GM20000 (cell line): ENCODE measurements at regions not wholly inside any gene's neighbourhood (a gene's known extent, or its start where the extent isn't known, plus 50 kb on each side); places are given as distances from the start of the nearest gene placed in this dataset.

Experiments used
- DNase-seq: peaks from one replicate; pipeline ENCODE4 v3.0.0; 2012; ENCODE audit warnings: low spot score
- TF ChIP-seq, protein P1 (sequence below): IDR thresholded peaks from 2 replicates; pipeline ENCODE4 v1.5.1; 2012; ENCODE audit warnings: mild to moderate bottlenecking, control low read depth; ENCODE audit errors: extremely low read depth, missing control alignments

DNA sequence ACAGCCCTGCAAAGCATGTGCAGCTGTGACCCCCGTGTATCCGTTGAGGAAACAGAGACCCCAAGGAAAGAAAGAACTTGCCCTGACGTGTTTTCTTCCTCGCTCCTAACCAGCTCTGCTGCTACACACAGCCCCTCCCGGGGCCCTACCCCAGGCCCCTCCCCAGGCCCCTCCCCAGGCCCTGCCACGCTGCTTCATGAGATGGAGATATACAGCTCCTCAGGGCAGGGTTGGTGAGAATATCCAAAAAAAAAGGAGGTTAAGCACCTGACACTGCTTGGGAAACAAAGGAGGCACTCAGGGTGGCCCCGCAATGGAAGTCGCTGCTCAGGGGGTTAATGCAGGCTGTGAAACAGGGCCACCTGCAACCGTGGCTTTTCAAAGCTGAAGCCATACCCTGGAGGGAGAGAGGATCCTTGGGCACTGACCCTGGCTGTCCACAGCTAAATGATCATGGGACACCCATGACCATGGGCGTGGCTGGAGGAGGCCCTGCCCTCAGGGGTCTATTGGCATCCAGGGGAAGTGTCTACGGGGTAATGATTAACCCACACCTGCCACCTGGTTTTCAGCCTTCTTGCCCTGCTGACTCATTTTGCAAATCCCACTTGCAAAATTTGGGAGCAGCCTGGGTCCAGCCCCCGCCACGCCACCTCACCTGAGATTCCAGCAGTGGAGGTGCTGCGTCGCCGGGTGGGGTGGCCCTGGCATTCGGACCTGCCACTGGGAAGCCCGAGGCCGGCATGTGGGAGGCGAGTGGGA is 112.1 kb upstream of the ANO1 start:
- TF ChIP-seq, protein P1, sequence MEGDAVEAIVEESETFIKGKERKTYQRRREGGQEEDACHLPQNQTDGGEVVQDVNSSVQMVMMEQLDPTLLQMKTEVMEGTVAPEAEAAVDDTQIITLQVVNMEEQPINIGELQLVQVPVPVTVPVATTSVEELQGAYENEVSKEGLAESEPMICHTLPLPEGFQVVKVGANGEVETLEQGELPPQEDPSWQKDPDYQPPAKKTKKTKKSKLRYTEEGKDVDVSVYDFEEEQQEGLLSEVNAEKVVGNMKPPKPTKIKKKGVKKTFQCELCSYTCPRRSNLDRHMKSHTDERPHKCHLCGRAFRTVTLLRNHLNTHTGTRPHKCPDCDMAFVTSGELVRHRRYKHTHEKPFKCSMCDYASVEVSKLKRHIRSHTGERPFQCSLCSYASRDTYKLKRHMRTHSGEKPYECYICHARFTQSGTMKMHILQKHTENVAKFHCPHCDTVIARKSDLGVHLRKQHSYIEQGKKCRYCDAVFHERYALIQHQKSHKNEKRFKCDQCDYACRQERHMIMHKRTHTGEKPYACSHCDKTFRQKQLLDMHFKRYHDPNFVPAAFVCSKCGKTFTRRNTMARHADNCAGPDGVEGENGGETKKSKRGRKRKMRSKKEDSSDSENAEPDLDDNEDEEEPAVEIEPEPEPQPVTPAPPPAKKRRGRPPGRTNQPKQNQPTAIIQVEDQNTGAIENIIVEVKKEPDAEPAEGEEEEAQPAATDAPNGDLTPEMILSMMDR: no peak
- no peak for DNase-seq

DNA sequence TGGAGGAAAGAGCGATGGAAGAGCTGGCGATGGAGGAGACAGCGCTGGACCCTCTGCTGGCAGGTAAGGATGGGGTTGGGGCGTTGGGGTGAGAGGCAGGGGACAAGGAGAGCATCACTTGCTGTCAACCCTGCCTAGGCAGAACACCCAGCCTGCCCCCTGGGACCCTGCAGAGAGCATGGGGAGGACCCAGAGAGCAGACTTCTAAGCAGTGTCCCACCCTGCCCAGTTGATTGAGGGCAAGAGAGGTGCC is 111.6 kb upstream of the ANO1 start:
- no peak for DNase-seq
- TF ChIP-seq, protein P1: no peak

- DNase-seq: no peak
- TF ChIP-seq, protein P1: no peak
Measured at GRCh38 chr11:69966910-69967483, 111.1 kb upstream of the ANO1 start.

GRCh38 chr11:69967484-69967883 is 110.6 kb upstream of the ANO1 start:
- TF ChIP-seq, protein P1: no peak
- no peak for DNase-seq

DNA sequence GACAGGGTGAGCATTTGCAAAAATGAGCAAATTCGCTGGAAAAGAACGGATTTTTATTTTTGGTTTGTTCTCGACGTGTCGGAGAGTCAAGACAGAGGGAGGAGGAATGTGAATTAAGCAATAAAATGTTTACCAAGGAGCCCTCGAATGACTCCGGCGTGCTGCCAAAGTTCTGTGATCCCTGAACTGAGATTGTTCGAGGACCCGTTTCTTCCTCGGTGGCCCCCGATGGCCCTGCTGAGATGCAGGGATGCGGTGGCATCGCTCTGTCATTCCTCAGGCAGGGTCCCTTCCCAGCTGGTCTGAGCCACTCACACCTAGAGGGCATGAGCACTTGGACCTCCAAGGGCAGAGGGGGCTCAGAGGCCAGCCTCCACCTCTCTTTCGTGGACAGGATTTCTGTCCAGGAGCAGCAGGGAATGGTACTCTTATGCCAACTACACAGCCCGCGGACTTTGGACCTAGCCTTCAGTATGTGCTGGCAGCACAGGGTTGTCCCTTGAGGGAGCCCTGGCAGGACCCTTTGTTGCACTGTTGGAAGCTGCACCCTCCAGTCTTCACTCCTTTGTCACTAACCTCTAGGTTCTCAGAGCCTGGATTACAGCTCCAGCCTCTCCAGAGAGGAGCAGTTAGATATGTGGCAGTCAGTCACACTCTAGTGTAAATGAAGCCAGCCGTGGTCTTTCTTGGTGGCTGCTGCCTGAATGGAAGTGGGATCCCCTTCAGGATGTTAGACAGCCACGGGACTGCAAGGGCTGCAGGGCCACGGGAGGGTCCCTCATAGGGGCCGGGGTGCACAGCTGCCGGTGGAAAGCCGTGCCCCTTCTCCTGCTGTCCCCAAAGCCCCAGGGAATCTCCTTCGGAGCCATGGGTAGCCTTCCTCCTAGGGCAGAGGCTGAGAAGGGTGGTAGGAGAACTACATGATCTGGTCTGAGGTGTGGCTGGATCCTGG is 109.4 kb upstream of the ANO1 start:
- no peak for DNase-seq
- TF ChIP-seq, protein P1: no peak

GRCh38 chr11:69969890-69970784 is 108.0 kb upstream of the ANO1 start:
- peak; percentile 60 for DNase-seq
- TF ChIP-seq, protein P1: no peak
